ENCODE measurements at regions not wholly inside any gene's neighbourhood (a gene's known extent, or its start where the extent isn't known, plus 50 kb on each side); places are given as distances from the start of the nearest gene placed in this dataset.

- TF ChIP-seq, protein P1, sequence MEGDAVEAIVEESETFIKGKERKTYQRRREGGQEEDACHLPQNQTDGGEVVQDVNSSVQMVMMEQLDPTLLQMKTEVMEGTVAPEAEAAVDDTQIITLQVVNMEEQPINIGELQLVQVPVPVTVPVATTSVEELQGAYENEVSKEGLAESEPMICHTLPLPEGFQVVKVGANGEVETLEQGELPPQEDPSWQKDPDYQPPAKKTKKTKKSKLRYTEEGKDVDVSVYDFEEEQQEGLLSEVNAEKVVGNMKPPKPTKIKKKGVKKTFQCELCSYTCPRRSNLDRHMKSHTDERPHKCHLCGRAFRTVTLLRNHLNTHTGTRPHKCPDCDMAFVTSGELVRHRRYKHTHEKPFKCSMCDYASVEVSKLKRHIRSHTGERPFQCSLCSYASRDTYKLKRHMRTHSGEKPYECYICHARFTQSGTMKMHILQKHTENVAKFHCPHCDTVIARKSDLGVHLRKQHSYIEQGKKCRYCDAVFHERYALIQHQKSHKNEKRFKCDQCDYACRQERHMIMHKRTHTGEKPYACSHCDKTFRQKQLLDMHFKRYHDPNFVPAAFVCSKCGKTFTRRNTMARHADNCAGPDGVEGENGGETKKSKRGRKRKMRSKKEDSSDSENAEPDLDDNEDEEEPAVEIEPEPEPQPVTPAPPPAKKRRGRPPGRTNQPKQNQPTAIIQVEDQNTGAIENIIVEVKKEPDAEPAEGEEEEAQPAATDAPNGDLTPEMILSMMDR (IDR thresholded peaks at IDR 0.05) = no peak
- TF ChIP-seq POLR2A (IDR thresholded peaks at IDR 0.05) (no peak), EP300 (IDR thresholded peaks at IDR 0.05) (no peak)
Observed at GRCh38 chr18:79610461-79611039, 69.1 kb upstream of the CTDP1 start.

Measured in ovary (tissue), 3 donors.